ENCODE measurements at regions not wholly inside any gene's neighbourhood (a gene's known extent, or its start where the extent isn't known, plus 50 kb on each side); places are given as distances from the start of the nearest gene placed in this dataset.

GRCh38 chr1:187413405-187414169 is 584.8 kb downstream of the PLA2G4A start:
- H3K27me3 ChIP-seq: no peaks in the 10 kb centered on the region

GRCh38 chr1:187415065-187415464 is 586.3 kb downstream of the PLA2G4A start:
- no peaks in the 10 kb centered on the region for H3K36me3 ChIP-seq
- no peak overlapping the region for H3K4me3 ChIP-seq (ENCODE audit: low read depth in 1 of 2, low read length in 1 of 2)
- H3K27ac ChIP-seq: no peak overlapping the region
- TF ChIP-seq CTCF (IDR thresholded peaks at IDR 0.05): no peak
- no peaks in the 10 kb centered on the region for H3K9me3 ChIP-seq
- no peaks in the 10 kb centered on the region for H3K4me1 ChIP-seq (ENCODE audit: control insufficient read depth in 1 of 2, insufficient read depth in 1 of 2, low read depth in 1 of 2, low read length in 1 of 2)
- no peaks in the 10 kb centered on the region for H3K27me3 ChIP-seq

More at GRCh38 chr1:187413405-187414169, 584.8 kb downstream of the PLA2G4A start:
- Histone ChIP-seq H3K4me3 (ENCODE audit: low read depth in 1 of 2, low read length in 1 of 2) (no peak overlapping the region), H3K27ac (no peak overlapping the region), H3K36me3 (no peaks in the 10 kb centered on the region), H3K9me3 (no peaks in the 10 kb centered on the region), H3K4me1 (ENCODE audit: control insufficient read depth in 1 of 2, insufficient read depth in 1 of 2, low read depth in 1 of 2, low read length in 1 of 2) (no peaks in the 10 kb centered on the region)
- no peak for TF ChIP-seq CTCF (IDR thresholded peaks at IDR 0.05)

- no peaks in the 10 kb centered on the region for H3K4me1 ChIP-seq (ENCODE audit: control insufficient read depth in 1 of 2, insufficient read depth in 1 of 2, low read depth in 1 of 2, low read length in 1 of 2)
- no peaks in the 10 kb centered on the region for H3K27me3 ChIP-seq
- H3K4me3 ChIP-seq (ENCODE audit: low read depth in 1 of 2, low read length in 1 of 2): no peak overlapping the region
- no peaks in the 10 kb centered on the region for H3K9me3 ChIP-seq
- no peak overlapping the region for H3K27ac ChIP-seq
- TF ChIP-seq CTCF (IDR thresholded peaks at IDR 0.05): no peak
- H3K36me3 ChIP-seq: no peaks in the 10 kb centered on the region
Measured at GRCh38 chr1:187417520-187417919, 588.8 kb downstream of the PLA2G4A start.

- no peaks in the 10 kb centered on the region for H3K36me3 ChIP-seq
- TF ChIP-seq CTCF (IDR thresholded peaks at IDR 0.05): no peak
- H3K27me3 ChIP-seq: no peaks in the 10 kb centered on the region
- no peak overlapping the region for H3K4me3 ChIP-seq (ENCODE audit: low read depth in 1 of 2, low read length in 1 of 2)
- no peaks in the 10 kb centered on the region for H3K9me3 ChIP-seq
- H3K4me1 ChIP-seq (ENCODE audit: control insufficient read depth in 1 of 2, insufficient read depth in 1 of 2, low read depth in 1 of 2, low read length in 1 of 2): no peaks in the 10 kb centered on the region
- H3K27ac ChIP-seq: no peak overlapping the region
Measured at GRCh38 chr1:187433598-187433997, 604.8 kb downstream of the PLA2G4A start.

- H3K4me1 ChIP-seq (ENCODE audit: control insufficient read depth in 1 of 2, insufficient read depth in 1 of 2, low read depth in 1 of 2, low read length in 1 of 2): no peaks in the 10 kb centered on the region
- no peaks in the 10 kb centered on the region for H3K9me3 ChIP-seq
- TF ChIP-seq CTCF (IDR thresholded peaks at IDR 0.05): no peak
Measured at GRCh38 chr1:187442603-187443002, 613.9 kb downstream of the PLA2G4A start.

More at GRCh38 chr1:187442603-187443002, 613.9 kb downstream of the PLA2G4A start:
- Histone ChIP-seq H3K27me3 (no peaks in the 10 kb centered on the region), H3K27ac (no peak overlapping the region), H3K36me3 (no peaks in the 10 kb centered on the region), H3K4me3 (ENCODE audit: low read depth in 1 of 2, low read length in 1 of 2) (no peak overlapping the region)

Measured in neutrophil (primary cell).